Neural crest cell (in vitro differentiated cells): ENCODE measurements at regions not wholly inside any gene's neighbourhood (a gene's known extent, or its start where the extent isn't known, plus 50 kb on each side); places are given as distances from the start of the nearest gene placed in this dataset.

ENCODE experiments used
- DNase-seq: peaks from one replicate; pipeline ENCODE4 v3.0.0; 2021; ENCODE audit warnings: low read depth, mixed read lengths, low spot score
- H3K27ac Mint-ChIP-seq: one replicate; pipeline ENCODE4 v1.8.0; 2021; ENCODE audit warnings: mild to moderate bottlenecking, mixed read lengths; ENCODE audit not compliant: unreplicated experiment
- H3K27me3 Mint-ChIP-seq: 2 replicates; pipeline ENCODE4 v1.8.0; 2021; ENCODE audit warnings: low read depth, mild to moderate bottlenecking, mixed read lengths
- H3K36me3 Mint-ChIP-seq: 2 replicates; pipeline ENCODE4 v1.8.0; 2021; ENCODE audit warnings: low read depth, mild to moderate bottlenecking, mixed read lengths
- H3K4me1 Mint-ChIP-seq: 2 replicates; pipeline ENCODE4 v1.8.0; 2021; ENCODE audit warnings: mixed read lengths
- H3K4me3 Mint-ChIP-seq: one replicate; pipeline ENCODE4 v1.8.0; 2021; ENCODE audit warnings: mild to moderate bottlenecking, mixed read lengths
- H3K9me3 Mint-ChIP-seq: 2 replicates; pipeline ENCODE4 v1.8.0; 2021; ENCODE audit warnings: mixed read lengths
- CTCF ChIP-seq: fragments of 200-600 bp; sonication (generic); conservative IDR thresholded peaks from 2 replicates; pipeline ENCODE4 v1.5.0; 2021; ENCODE audit warnings: antibody characterized with exemption, mild to moderate bottlenecking

- no peak for DNase-seq
- H3K9me3 Mint-ChIP-seq: no peaks in the 10 kb centered on the region
- H3K36me3 Mint-ChIP-seq: no peaks in the 10 kb centered on the region
- no peaks in the 10 kb centered on the region for H3K27me3 Mint-ChIP-seq
- no peak overlapping the region for H3K27ac Mint-ChIP-seq
- no peak overlapping the region for H3K4me3 Mint-ChIP-seq
- TF ChIP-seq CTCF: no peak
- no peaks in the 10 kb centered on the region for H3K4me1 Mint-ChIP-seq
Measured at GRCh38 chr13:65400702-65401101, 1829.4 kb downstream of the PCDH9 start.

- Mint-ChIP-seq H3K9me3 (peaks cover 13% of the 10 kb centered on the region), H3K36me3 (peaks cover 6% of the 10 kb centered on the region), H3K4me1 (no peaks in the 10 kb centered on the region), H3K27ac (no peak overlapping the region), H3K4me3 (no peak overlapping the region), H3K27me3 (no peaks in the 10 kb centered on the region)
- DNase-seq: no peak
- no peak for TF ChIP-seq CTCF
Measured at GRCh38 chr13:65387743-65388347, 1842.3 kb downstream of the PCDH9 start.

DNA sequence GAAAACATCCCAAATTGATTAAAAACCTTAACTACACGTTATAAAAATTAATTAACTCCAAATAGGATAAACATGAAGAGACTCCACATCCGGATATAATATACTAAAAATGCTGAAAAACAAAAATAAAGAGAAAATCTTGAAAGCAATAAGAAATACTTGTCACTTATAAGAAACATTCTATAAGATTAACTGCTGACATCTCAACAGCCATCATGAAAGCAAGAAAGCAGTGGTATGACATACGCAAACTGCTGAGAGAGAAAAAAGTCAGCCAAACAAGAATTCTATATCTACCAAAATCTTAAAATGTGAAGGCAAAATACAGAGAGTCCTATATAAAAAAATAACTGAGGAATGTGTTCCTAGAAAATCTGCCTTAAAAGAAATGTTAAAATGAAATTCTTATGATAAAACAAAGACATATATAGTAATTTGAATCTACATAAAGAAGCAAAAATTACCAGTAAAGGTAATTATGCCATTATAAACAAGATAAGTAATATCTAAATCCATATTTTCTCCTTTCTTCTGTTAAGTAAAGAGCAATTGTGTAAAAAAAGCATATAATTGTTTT lies 1851.1 kb downstream of the PCDH9 start:
- DNase-seq: no peak
- no peak overlapping the region for H3K27ac Mint-ChIP-seq
- no peak for TF ChIP-seq CTCF
- no peaks in the 10 kb centered on the region for H3K4me1 Mint-ChIP-seq
- H3K4me3 Mint-ChIP-seq: no peak overlapping the region
- H3K36me3 Mint-ChIP-seq: peaks cover 4% of the 10 kb centered on the region
- H3K9me3 Mint-ChIP-seq: peaks cover 13% of the 10 kb centered on the region
- H3K27me3 Mint-ChIP-seq: no peaks in the 10 kb centered on the region

GRCh38 chr13:65378484-65378883 lies 1851.7 kb downstream of the PCDH9 start:
- DNase-seq: no peak
- Mint-ChIP-seq H3K36me3 (peaks cover 4% of the 10 kb centered on the region), H3K4me3 (no peak overlapping the region), H3K4me1 (no peaks in the 10 kb centered on the region), H3K9me3 (peaks cover 12% of the 10 kb centered on the region), H3K27me3 (no peaks in the 10 kb centered on the region), H3K27ac (no peak overlapping the region)
- no peak for TF ChIP-seq CTCF

DNA sequence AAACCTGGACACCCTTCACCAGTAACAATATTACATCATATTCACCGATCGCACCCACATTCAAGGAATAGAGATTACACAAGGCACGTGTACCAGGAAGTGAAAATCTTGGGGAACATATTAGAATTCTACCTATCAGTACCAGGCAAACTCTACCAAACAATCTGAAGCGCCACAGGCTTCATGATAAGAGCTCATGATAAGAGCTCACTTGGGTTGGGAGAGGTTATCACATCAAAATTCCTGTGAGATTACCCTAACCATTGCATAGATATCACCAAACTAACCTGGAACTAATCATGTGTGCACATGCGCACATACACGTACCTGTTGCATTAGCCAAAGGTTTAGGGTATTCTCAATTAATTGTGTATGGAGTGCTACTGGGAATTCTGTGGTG lies 1861.3 kb downstream of the PCDH9 start:
- DNase-seq: no peak
- no peak for TF ChIP-seq CTCF
- no peak overlapping the region for H3K4me3 Mint-ChIP-seq
- peaks cover 10% of the 10 kb centered on the region for H3K9me3 Mint-ChIP-seq
- H3K27me3 Mint-ChIP-seq: no peaks in the 10 kb centered on the region
- no peak overlapping the region for H3K27ac Mint-ChIP-seq
- no peaks in the 10 kb centered on the region for H3K4me1 Mint-ChIP-seq
- peaks cover 4% of the 10 kb centered on the region for H3K36me3 Mint-ChIP-seq
